Prostate gland (tissue), 2 donors: ENCODE measurements at regions not wholly inside any gene's neighbourhood (a gene's known extent, or its start where the extent isn't known, plus 50 kb on each side); places are given as distances from the start of the nearest gene placed in this dataset.

Source experiments
- DNase-seq: peaks from one replicate; pipeline ENCODE4 v3.0.0-alpha.2; 2019; ENCODE audit warnings: low spot score
- H3K27ac ChIP-seq, 2 donors: fragments of 200-600 bp; sonication (generic); 2 replicates each; pipeline ENCODE4 v1.5.1; 2017 to 2019
- H3K27me3 ChIP-seq: fragments of 200-600 bp; sonication (generic); replicated peaks from 2 replicates; pipeline ENCODE4 v1.5.1; 2019; ENCODE audit not compliant: insufficient read depth
- H3K36me3 ChIP-seq, 2 donors: fragments of 200-600 bp; sonication (generic); 1 replicate in 1 of 2; 2 replicates in 1 of 2; pipeline versions ENCODE4 v1.5.1 to v1.8.1; 2017 to 2019
- H3K4me1 ChIP-seq: fragments of 200-600 bp; sonication (generic); replicated peaks from 2 replicates; pipeline ENCODE4 v1.5.1; 2019
- H3K4me3 ChIP-seq, 2 donors: fragments of 200-600 bp; sonication (generic); 2 replicates each; pipeline ENCODE4 v1.5.1; 2017 to 2019
- H3K9me3 ChIP-seq: fragments of 200-600 bp; sonication (generic); 2 replicates; pipeline ENCODE4 v1.5.1; 2017
- CTCF ChIP-seq, 4 experiments: fragments of 200-600 bp in 2 of 4; fragments of 450-650 bp in 2 of 4; sonication (generic) in 2 of 4; IDR thresholded peaks; 1 replicate in 3 of 4; 2 replicates in 1 of 4; pipeline ENCODE4 v1.5.1; 2016 to 2019; ENCODE audit warnings: antibody characterized with exemption in 4 of 4, mild to moderate bottlenecking in 2 of 4, moderate library complexity in 2 of 4
- POLR2A ChIP-seq: fragments of 450-650 bp; IDR thresholded peaks from one replicate; pipeline ENCODE4 v1.6.1; 2016; ENCODE audit warnings: antibody characterized with exemption, mild to moderate bottlenecking
- POLR2AphosphoS5 ChIP-seq: sonication (generic); formaldehyde crosslinking; IDR thresholded peaks from one replicate; pipeline ENCODE4 v1.6.1; 2017; ENCODE audit warnings: antibody characterized with exemption
- WGBS: methylation state at CpG from one replicate; pipeline ENCODE4 v1.1.5; 2018; 5-methylcytosine and 5-hydroxymethylcytosine counted together
- intact Hi-C: fragments of 100-400 bp; cut with DNase I; formaldehyde crosslinking; loops from one replicate; pipeline ENCODE4 v1.14.2; 2022

GRCh38 chrX:39739585-39739984, 358.2 kb downstream of the BCOR start:
- H3K27ac ChIP-seq = no peak overlapping the region
- intact Hi-C loops = loop anchor here (5.0 to 10.0 kb wide), 5 partner anchors 165 to 435 kb away; partner anchors contain the start of gene BCOR
- WGBS = 76% methylated on average over 7 of the region's 7 CpGs
- H3K4me1 ChIP-seq = peaks cover 5% of the 10 kb centered on the region
- no peaks in the 10 kb centered on the region for H3K27me3 ChIP-seq
- DNase-seq = no peak
- H3K9me3 ChIP-seq = no peaks in the 10 kb centered on the region
- no peak overlapping the region for H3K4me3 ChIP-seq
- H3K36me3 ChIP-seq = no peaks in the 10 kb centered on the region
- TF ChIP-seq POLR2A = no peak

- no peak for DNase-seq
- Histone ChIP-seq H3K36me3 (no peaks in the 10 kb centered on the region), H3K27ac (no peak overlapping the region), H3K4me3 (no peak overlapping the region), H3K4me1 (peaks cover 5% of the 10 kb centered on the region), H3K27me3 (no peaks in the 10 kb centered on the region), H3K9me3 (no peaks in the 10 kb centered on the region)
- TF ChIP-seq POLR2AphosphoS5 (no peak), CTCF (IDR thresholded peaks at IDR 0.05) (no peak), POLR2A (no peak)
- intact Hi-C loops = no loop called here
- 80% methylated on average over 5 of the region's 5 CpGs for WGBS
Measured at GRCh38 chrX:39740078-39740477, 357.7 kb downstream of the BCOR start.

- H3K27me3 ChIP-seq = no peaks in the 10 kb centered on the region
- intact Hi-C loops = no loop called here
- 97% methylated on average over 3 of the region's 3 CpGs for WGBS
- no peak overlapping the region for H3K4me3 ChIP-seq
- TF ChIP-seq POLR2A (no peak), POLR2AphosphoS5 (no peak), CTCF (IDR thresholded peaks at IDR 0.05) (no peak)
- H3K36me3 ChIP-seq = no peaks in the 10 kb centered on the region
- H3K9me3 ChIP-seq = no peaks in the 10 kb centered on the region
- no peak overlapping the region for H3K27ac ChIP-seq
- no peaks in the 10 kb centered on the region for H3K4me1 ChIP-seq
- no peak for DNase-seq
Measured at GRCh38 chrX:39741904-39742303, 355.9 kb downstream of the BCOR start.

- Histone ChIP-seq H3K36me3 (no peaks in the 10 kb centered on the region), H3K27me3 (no peaks in the 10 kb centered on the region), H3K9me3 (no peaks in the 10 kb centered on the region), H3K4me1 (no peaks in the 10 kb centered on the region), H3K4me3 (no peak overlapping the region), H3K27ac (no peak overlapping the region)
- WGBS = 87% methylated on average over 2 of the region's 2 CpGs
- intact Hi-C loops = no loop called here
- no peak for TF ChIP-seq CTCF (IDR thresholded peaks at IDR 0.05)
- TF ChIP-seq POLR2AphosphoS5 = no peak
- no peak for TF ChIP-seq POLR2A
- DNase-seq = no peak
Measured at GRCh38 chrX:39745818-39746217, 351.9 kb downstream of the BCOR start.

GRCh38 chrX:39749135-39749534, 348.6 kb downstream of the BCOR start:
- intact Hi-C loops = no loop called here
- no peak overlapping the region for H3K4me3 ChIP-seq
- no peak overlapping the region for H3K27ac ChIP-seq
- WGBS = 13% methylated on average over 5 of the region's 5 CpGs
- peak; percentile 52 for TF ChIP-seq POLR2AphosphoS5
- TF ChIP-seq CTCF (IDR thresholded peaks at IDR 0.05) = no peak
- DNase-seq = peak; percentile 47
- no peaks in the 10 kb centered on the region for H3K27me3 ChIP-seq
- no peaks in the 10 kb centered on the region for H3K4me1 ChIP-seq
- H3K9me3 ChIP-seq = no peaks in the 10 kb centered on the region
- H3K36me3 ChIP-seq = no peaks in the 10 kb centered on the region
